ENCODE measurements at regions not wholly inside any gene's neighbourhood (a gene's known extent, or its start where the extent isn't known, plus 50 kb on each side); places are given as distances from the start of the nearest gene placed in this dataset.
"Not testable (repeated sequence)": the region's sequence is repeated elsewhere in the genome, so short reads cannot be mapped to it uniquely, and the experiment has no call there.

DNA sequence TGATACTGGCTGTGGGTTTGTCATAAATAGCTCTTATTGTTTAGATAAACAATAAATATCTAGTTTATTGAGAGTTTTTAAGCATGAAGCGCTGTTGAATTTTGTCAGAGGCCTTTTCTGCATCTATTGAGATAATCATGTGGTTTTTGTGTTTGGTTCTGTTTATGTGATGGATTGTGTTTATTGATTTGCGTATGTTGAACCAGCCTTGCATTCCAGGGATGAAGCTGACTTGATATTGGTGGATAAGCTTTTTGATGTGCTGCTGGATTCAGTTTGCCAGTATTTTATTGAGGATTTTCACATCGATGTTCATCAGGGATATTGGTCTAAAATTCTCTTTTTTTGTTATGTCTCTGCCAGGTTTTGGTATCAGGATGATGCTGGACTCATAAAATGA, 231.4 kb downstream of the HS3ST3B1 start:
- TF ChIP-seq, protein P1, sequence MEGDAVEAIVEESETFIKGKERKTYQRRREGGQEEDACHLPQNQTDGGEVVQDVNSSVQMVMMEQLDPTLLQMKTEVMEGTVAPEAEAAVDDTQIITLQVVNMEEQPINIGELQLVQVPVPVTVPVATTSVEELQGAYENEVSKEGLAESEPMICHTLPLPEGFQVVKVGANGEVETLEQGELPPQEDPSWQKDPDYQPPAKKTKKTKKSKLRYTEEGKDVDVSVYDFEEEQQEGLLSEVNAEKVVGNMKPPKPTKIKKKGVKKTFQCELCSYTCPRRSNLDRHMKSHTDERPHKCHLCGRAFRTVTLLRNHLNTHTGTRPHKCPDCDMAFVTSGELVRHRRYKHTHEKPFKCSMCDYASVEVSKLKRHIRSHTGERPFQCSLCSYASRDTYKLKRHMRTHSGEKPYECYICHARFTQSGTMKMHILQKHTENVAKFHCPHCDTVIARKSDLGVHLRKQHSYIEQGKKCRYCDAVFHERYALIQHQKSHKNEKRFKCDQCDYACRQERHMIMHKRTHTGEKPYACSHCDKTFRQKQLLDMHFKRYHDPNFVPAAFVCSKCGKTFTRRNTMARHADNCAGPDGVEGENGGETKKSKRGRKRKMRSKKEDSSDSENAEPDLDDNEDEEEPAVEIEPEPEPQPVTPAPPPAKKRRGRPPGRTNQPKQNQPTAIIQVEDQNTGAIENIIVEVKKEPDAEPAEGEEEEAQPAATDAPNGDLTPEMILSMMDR (IDR thresholded peaks at IDR 0.05): not testable (repeated sequence)
- not testable (repeated sequence) for TF ChIP-seq POLR2A (IDR thresholded peaks at IDR 0.05)

Data from right lobe of liver (tissue), 4 donors.